ENCODE measurements at regions not wholly inside any gene's neighbourhood (a gene's known extent, or its start where the extent isn't known, plus 50 kb on each side); places are given as distances from the start of the nearest gene placed in this dataset.

- POLR2A ChIA-PET, result no interaction called here
Measured at GRCh38 chr9:106722051-106722753, 140.8 kb upstream of the ZNF462 start.

More at GRCh38 chr9:106722051-106722753, 140.8 kb upstream of the ZNF462 start:
- Histone ChIP-seq H3K4me3 (replicated peaks in 1 of 3; ENCODE audit: insufficient read depth in 1 of 3, low read depth in 1 of 3, low read length in 3 of 3) (no peak overlapping the region), H3K27ac (ENCODE audit: insufficient read depth, low read depth, low read length) (no peak overlapping the region), H3K9ac (replicated peaks; ENCODE audit: extremely low read depth, insufficient read depth, low read length) (no peak overlapping the region), H3K4me1 (ENCODE audit: control insufficient read depth, extremely low read depth, insufficient read depth, low read length) (no peaks in the 10 kb centered on the region), H3K4me2 (ENCODE audit: insufficient read depth, low read length) (no peak overlapping the region), H3K36me3 (ENCODE audit: control insufficient read depth in 2 of 2, extremely low read depth in 1 of 2, insufficient read depth in 2 of 2, low read length in 2 of 2) (no peaks in the 10 kb centered on the region), H4K20me1 (replicated peaks; ENCODE audit: control insufficient read depth, extremely low read depth, insufficient read depth, low read length) (no peaks in the 10 kb centered on the region), H3K79me2 (ENCODE audit: control insufficient read depth, insufficient read depth, low read length) (no peaks in the 10 kb centered on the region), H3K9me3 (replicated peaks; ENCODE audit: control insufficient read depth, insufficient read depth, low read length) (no peaks in the 10 kb centered on the region), H3K27me3 (ENCODE audit: control insufficient read depth in 2 of 2, insufficient read depth in 2 of 2, low read length in 2 of 2) (no peaks in the 10 kb centered on the region), H2AFZ (ENCODE audit: low read depth, low read length) (no peak overlapping the region), H3K9me1 (replicated peaks; ENCODE audit: control insufficient read depth, extremely low read depth, insufficient read depth, low read length) (no peaks in the 10 kb centered on the region)
- FAIRE-seq, result no peak
- dilution Hi-C loops (cut with MboI; ENCODE audit: extremely low pct_ligation_motif_present, low sequenced_read_pairs), result no loop called here
- BruUV-seq (replicated peaks), result no TSS peak
- DNase-seq (ENCODE audit: low read depth, low spot score), result no peak
- TF ChIP-seq POLR2A (IDR thresholded peaks at IDR 0.05; ENCODE audit: low read depth, low read length), result no peak
- TF ChIP-seq MYC (IDR thresholded peaks at IDR 0.05; ENCODE audit: low read depth, low read length), result no peak
- no peak for TF ChIP-seq MAX (IDR thresholded peaks at IDR 0.05; ENCODE audit: insufficient read depth, insufficient read length)
- no peak for TF ChIP-seq CTCF (IDR thresholded peaks at IDR 0.05; ENCODE audit: extremely low read depth in 1 of 2, insufficient read depth in 1 of 2, low read depth in 1 of 2, low read length in 2 of 2)
- no peak for TF ChIP-seq POLR2AphosphoS5 (IDR thresholded peaks at IDR 0.05; ENCODE audit: insufficient read depth, low read depth, low read length)
- TF ChIP-seq FOS (IDR thresholded peaks at IDR 0.05; ENCODE audit: borderline replicate concordance, insufficient read depth, low read length), result no peak
- TF ChIP-seq JUN (IDR thresholded peaks at IDR 0.05; ENCODE audit: borderline replicate concordance, insufficient read depth, insufficient read length, low read depth), result no peak
- CTCF ChIA-PET, result no interaction called here
- intact Hi-C loops (cut with micrococcal nuclease), result no loop called here
